ENCODE measurements at regions not wholly inside any gene's neighbourhood (a gene's known extent, or its start where the extent isn't known, plus 50 kb on each side); places are given as distances from the start of the nearest gene placed in this dataset.

DNA sequence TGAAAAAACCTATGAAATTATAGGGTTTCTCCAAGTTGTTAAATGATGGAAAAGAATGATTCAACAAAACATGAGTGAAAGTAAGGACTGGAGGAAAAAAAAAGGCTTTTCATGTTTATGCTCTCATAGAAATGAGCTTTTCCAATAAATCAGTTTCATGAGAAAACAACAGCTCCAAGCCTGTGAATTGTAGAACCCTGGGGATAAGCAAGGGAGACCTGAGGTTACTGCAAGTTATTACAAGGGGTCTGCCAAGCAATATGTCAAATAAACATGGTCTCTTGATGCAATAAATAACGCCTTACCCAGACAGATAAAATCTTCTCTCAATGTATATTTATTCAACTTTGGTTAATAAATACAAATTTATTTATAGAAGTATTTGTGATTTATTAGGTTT is 577.9 kb upstream of the GCFC2 start:
- H3K4me3 ChIP-seq (ENCODE audit: low read length) = no peak overlapping the region

GRCh38 chr2:76288146-76288545 is 577.4 kb upstream of the GCFC2 start:
- Histone ChIP-seq H2AFZ (ENCODE audit: low read depth, low read length) (no peak overlapping the region), H3K27me3 (ENCODE audit: insufficient read depth, low read length) (no peaks in the 10 kb centered on the region), H3K36me3 (ENCODE audit: insufficient read depth, low read length) (no peaks in the 10 kb centered on the region), H3K4me3 (ENCODE audit: low read length) (no peak overlapping the region), H3K4me1 (ENCODE audit: insufficient read depth, low read length) (no peaks in the 10 kb centered on the region), H3K9me3 (ENCODE audit: low read length) (no peaks in the 10 kb centered on the region)

More for the DNA sequence above, 577.9 kb upstream of the GCFC2 start:
- H3K27me3 ChIP-seq (ENCODE audit: insufficient read depth, low read length) = no peaks in the 10 kb centered on the region
- no peaks in the 10 kb centered on the region for H3K4me1 ChIP-seq (ENCODE audit: insufficient read depth, low read length)
- H3K36me3 ChIP-seq (ENCODE audit: insufficient read depth, low read length) = no peaks in the 10 kb centered on the region
- no peak overlapping the region for H2AFZ ChIP-seq (ENCODE audit: low read depth, low read length)
- H3K9me3 ChIP-seq (ENCODE audit: low read length) = no peaks in the 10 kb centered on the region

DNA sequence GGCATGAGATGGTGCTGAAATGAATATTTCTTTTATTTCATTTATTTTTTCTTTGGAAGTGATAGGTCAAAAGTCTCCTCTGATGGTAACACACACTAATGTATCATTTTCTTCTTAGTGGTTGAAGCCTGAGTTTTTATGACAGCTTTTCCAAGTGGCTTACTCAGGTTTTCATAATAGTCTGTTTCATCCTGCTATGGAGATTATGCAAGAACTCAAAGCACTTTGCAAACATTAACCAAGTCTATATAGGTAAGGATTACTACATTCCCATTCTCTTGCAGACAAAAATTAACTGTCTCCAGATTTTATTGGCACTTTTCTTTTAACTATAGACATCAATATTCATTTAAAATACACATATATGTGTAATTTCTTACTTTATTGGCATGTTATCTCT is 572.6 kb upstream of the GCFC2 start:
- Histone ChIP-seq H3K4me1 (ENCODE audit: insufficient read depth, low read length) (peaks cover 18% of the 10 kb centered on the region), H3K9me3 (ENCODE audit: low read length) (no peaks in the 10 kb centered on the region), H2AFZ (ENCODE audit: low read depth, low read length) (no peak overlapping the region), H3K27me3 (ENCODE audit: insufficient read depth, low read length) (no peaks in the 10 kb centered on the region), H3K36me3 (ENCODE audit: insufficient read depth, low read length) (no peaks in the 10 kb centered on the region), H3K4me3 (ENCODE audit: low read length) (no peak overlapping the region)

DNA sequence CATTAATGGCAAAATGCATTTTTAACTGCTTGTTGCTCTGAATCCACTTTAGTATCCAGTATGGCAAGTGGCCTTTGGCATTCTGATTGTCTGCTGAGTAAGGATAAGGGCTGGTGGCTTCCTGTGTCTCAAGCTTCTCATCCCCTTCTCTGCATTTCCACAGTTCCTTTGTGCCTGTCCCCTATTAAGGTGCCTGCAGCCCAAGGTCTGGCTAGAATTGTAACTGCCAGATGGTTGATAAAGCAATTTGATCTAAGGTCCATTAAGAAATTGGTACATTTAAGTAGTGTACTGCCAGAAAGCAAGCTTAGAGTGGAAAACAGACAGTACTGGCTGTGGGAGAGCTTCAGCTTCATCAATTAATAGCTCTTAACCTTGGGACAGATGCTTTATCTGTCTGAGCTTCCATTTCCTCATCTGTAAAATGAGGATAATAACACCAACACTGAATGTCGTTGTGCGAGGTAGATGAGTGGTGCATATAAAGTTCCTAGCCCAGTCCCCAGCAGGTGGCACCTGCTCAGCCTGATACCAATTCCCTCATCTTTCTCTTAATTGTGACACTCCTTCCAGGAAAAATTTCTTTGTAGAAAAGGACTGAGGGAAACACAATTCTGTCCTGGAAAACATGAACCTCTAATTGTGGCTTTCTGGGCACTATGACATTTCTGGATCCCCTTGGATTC is 570.6 kb upstream of the GCFC2 start:
- no peak overlapping the region for H2AFZ ChIP-seq (ENCODE audit: low read depth, low read length)
- H3K4me1 ChIP-seq (ENCODE audit: insufficient read depth, low read length) = peaks cover 28% of the 10 kb centered on the region
- H3K4me3 ChIP-seq (ENCODE audit: low read length) = no peak overlapping the region
- H3K27me3 ChIP-seq (ENCODE audit: insufficient read depth, low read length) = no peaks in the 10 kb centered on the region
- H3K9me3 ChIP-seq (ENCODE audit: low read length) = no peaks in the 10 kb centered on the region
- no peaks in the 10 kb centered on the region for H3K36me3 ChIP-seq (ENCODE audit: insufficient read depth, low read length)

DNA sequence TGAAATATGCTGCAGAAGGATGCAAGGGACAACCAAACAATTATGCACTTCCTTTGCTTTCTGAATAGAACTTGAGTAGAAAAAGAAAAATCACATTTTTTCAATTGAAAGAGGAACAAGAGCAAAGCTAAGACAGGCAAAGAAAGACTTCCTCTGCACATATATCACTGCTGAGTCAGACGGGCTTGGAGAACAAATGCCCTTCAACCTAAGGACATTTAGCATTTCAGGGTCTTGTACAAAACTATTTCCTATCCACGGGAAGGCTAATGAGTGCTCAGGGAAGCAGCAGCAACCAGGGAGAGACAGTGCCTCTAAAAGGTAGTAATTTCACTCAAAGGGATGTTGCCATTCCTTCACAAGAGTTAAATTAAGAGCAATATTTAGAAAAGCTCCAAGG is 570.0 kb upstream of the GCFC2 start:
- peaks cover 28% of the 10 kb centered on the region for H3K4me1 ChIP-seq (ENCODE audit: insufficient read depth, low read length)

DNA sequence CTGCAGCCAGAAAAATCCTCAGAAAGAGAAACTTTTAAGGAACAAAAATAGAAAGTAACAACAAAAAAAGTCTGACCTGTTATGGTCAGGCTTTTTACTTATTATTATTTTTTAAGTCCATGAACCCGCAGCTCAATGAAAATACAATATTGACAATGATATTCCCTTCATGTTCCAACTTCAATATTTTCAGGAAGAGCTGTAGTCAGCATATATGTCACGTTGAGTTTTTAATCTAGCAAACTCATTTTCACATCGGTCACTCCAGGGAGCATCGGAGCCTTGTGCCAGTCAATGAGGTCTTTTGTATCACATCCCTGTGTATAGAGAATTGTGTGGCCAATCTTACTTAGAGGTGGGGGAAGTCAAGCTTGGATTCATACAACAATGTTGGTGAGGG is 568.4 kb upstream of the GCFC2 start:
- H2AFZ ChIP-seq (ENCODE audit: low read depth, low read length) = no peak overlapping the region
- H3K4me3 ChIP-seq (ENCODE audit: low read length) = no peak overlapping the region
- no peaks in the 10 kb centered on the region for H3K27me3 ChIP-seq (ENCODE audit: insufficient read depth, low read length)
- no peaks in the 10 kb centered on the region for H3K9me3 ChIP-seq (ENCODE audit: low read length)
- no peaks in the 10 kb centered on the region for H3K36me3 ChIP-seq (ENCODE audit: insufficient read depth, low read length)
- peaks cover 28% of the 10 kb centered on the region for H3K4me1 ChIP-seq (ENCODE audit: insufficient read depth, low read length)

More for the DNA sequence above, 570.0 kb upstream of the GCFC2 start:
- no peaks in the 10 kb centered on the region for H3K9me3 ChIP-seq (ENCODE audit: low read length)
- no peak overlapping the region for H3K4me3 ChIP-seq (ENCODE audit: low read length)
- no peaks in the 10 kb centered on the region for H3K36me3 ChIP-seq (ENCODE audit: insufficient read depth, low read length)
- no peak overlapping the region for H2AFZ ChIP-seq (ENCODE audit: low read depth, low read length)
- no peaks in the 10 kb centered on the region for H3K27me3 ChIP-seq (ENCODE audit: insufficient read depth, low read length)

- Histone ChIP-seq H3K4me3 (ENCODE audit: low read length) (no peak overlapping the region), H2AFZ (ENCODE audit: low read depth, low read length) (no peak overlapping the region), H3K36me3 (ENCODE audit: insufficient read depth, low read length) (no peaks in the 10 kb centered on the region), H3K27me3 (ENCODE audit: insufficient read depth, low read length) (no peaks in the 10 kb centered on the region), H3K9me3 (ENCODE audit: low read length) (no peaks in the 10 kb centered on the region), H3K4me1 (ENCODE audit: insufficient read depth, low read length) (peaks cover 22% of the 10 kb centered on the region)
Measured at GRCh38 chr2:76275788-76276187, 565.1 kb upstream of the GCFC2 start.

DNA sequence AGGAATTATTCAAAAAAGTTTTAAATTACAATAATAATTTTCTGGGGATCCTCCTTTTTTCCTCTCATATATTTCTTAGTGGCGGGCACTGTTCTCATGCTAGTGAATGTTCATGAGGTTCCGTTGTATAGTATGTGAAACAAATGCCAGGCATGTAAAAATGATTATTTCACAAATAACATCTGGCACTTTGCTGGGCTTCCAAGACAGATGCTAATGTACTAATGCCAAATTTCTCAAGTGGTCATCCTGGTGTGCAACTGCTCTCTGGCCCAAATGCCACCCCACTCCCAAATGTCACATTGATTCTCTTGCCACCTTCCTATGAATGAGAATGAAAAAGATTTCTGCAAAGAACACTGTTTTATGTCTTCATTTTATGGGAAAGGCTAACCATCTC is 564.0 kb upstream of the GCFC2 start:
- H2AFZ ChIP-seq (ENCODE audit: low read depth, low read length) = no peak overlapping the region
- H3K4me1 ChIP-seq (ENCODE audit: insufficient read depth, low read length) = peaks cover 12% of the 10 kb centered on the region
- H3K4me3 ChIP-seq (ENCODE audit: low read length) = no peak overlapping the region
- no peaks in the 10 kb centered on the region for H3K27me3 ChIP-seq (ENCODE audit: insufficient read depth, low read length)
- no peaks in the 10 kb centered on the region for H3K9me3 ChIP-seq (ENCODE audit: low read length)
- H3K36me3 ChIP-seq (ENCODE audit: insufficient read depth, low read length) = no peaks in the 10 kb centered on the region

DNA sequence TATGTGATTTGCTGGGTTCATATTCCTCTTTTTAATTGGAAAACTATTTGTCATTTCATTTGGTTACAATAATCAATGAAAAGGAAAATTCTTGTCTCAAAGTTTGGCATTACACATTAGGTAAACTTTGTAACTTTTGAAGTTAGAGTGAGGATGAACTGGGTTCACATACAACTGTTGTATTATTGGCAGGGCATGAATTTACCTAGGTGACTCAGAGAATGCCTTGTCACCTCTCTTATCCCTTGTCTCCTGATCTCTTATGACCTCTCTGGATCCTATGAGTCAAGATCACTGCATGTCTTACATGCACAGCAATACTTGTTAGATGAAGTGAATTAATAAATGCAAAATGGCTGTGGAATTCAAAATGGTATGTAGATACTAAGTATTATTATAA is 563.4 kb upstream of the GCFC2 start:
- H3K4me3 ChIP-seq (ENCODE audit: low read length) = no peak overlapping the region
- peaks cover 16% of the 10 kb centered on the region for H3K4me1 ChIP-seq (ENCODE audit: insufficient read depth, low read length)
- H3K27me3 ChIP-seq (ENCODE audit: insufficient read depth, low read length) = no peaks in the 10 kb centered on the region
- H3K36me3 ChIP-seq (ENCODE audit: insufficient read depth, low read length) = no peaks in the 10 kb centered on the region
- H3K9me3 ChIP-seq (ENCODE audit: low read length) = no peaks in the 10 kb centered on the region
- no peak overlapping the region for H2AFZ ChIP-seq (ENCODE audit: low read depth, low read length)

GRCh38 chr2:76270096-76270710 is 559.5 kb upstream of the GCFC2 start:
- Histone ChIP-seq H3K27me3 (ENCODE audit: insufficient read depth, low read length) (no peaks in the 10 kb centered on the region), H3K4me3 (ENCODE audit: low read length) (no peak overlapping the region), H3K36me3 (ENCODE audit: insufficient read depth, low read length) (no peaks in the 10 kb centered on the region), H2AFZ (ENCODE audit: low read depth, low read length) (no peak overlapping the region), H3K4me1 (ENCODE audit: insufficient read depth, low read length) (peaks cover 14% of the 10 kb centered on the region), H3K9me3 (ENCODE audit: low read length) (no peaks in the 10 kb centered on the region)

DNA sequence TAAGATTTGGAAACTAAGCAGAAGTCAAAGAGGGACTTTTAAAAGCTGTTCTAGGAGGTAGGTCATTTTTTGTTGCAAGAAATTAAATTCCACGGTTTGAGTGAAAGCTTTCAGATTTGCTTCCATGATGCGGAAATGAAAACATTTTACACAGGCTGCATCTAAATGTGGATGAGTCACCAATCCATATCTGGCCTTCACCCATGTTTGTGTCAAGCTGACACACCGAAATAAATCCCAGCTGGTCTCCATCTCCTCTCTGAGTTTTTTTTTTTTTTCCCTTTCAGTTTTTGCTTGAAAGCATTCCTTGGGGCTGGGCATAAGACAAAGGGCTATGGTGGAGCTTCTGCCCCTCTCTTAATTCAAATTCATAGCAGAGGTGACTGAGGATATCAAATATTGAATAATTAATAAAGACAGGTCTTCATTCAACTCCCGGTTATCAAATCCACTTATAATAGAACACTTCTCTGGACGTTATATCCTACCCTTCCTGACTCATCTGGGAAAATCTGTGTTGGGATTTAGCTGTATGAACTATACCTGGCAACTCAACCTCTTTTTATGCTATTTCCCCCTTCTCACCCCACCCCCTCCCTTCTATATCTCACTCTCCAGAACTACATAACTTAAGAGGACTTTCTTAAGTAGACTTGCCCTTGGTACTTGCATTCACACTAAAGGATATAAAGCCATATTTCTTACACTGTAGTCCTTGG is 558.3 kb upstream of the GCFC2 start:
- no peaks in the 10 kb centered on the region for H3K9me3 ChIP-seq (ENCODE audit: low read length)
- no peaks in the 10 kb centered on the region for H3K27me3 ChIP-seq (ENCODE audit: insufficient read depth, low read length)
- H3K4me3 ChIP-seq (ENCODE audit: low read length) = no peak overlapping the region
- no peak overlapping the region for H2AFZ ChIP-seq (ENCODE audit: low read depth, low read length)
- H3K4me1 ChIP-seq (ENCODE audit: insufficient read depth, low read length) = peaks cover 14% of the 10 kb centered on the region
- no peaks in the 10 kb centered on the region for H3K36me3 ChIP-seq (ENCODE audit: insufficient read depth, low read length)

- Histone ChIP-seq H3K36me3 (ENCODE audit: insufficient read depth, low read length) (no peaks in the 10 kb centered on the region), H3K27me3 (ENCODE audit: insufficient read depth, low read length) (no peaks in the 10 kb centered on the region), H2AFZ (ENCODE audit: low read depth, low read length) (no peak overlapping the region), H3K4me1 (ENCODE audit: insufficient read depth, low read length) (peaks cover 14% of the 10 kb centered on the region), H3K9me3 (ENCODE audit: low read length) (no peaks in the 10 kb centered on the region), H3K4me3 (ENCODE audit: low read length) (no peak overlapping the region)
Measured at GRCh38 chr2:76268484-76268883, 557.8 kb upstream of the GCFC2 start.

- H3K4me1 ChIP-seq (ENCODE audit: insufficient read depth, low read length) = peaks cover 6% of the 10 kb centered on the region
- H2AFZ ChIP-seq (ENCODE audit: low read depth, low read length) = no peak overlapping the region
- no peaks in the 10 kb centered on the region for H3K27me3 ChIP-seq (ENCODE audit: insufficient read depth, low read length)
- no peak overlapping the region for H3K4me3 ChIP-seq (ENCODE audit: low read length)
- no peaks in the 10 kb centered on the region for H3K36me3 ChIP-seq (ENCODE audit: insufficient read depth, low read length)
- no peaks in the 10 kb centered on the region for H3K9me3 ChIP-seq (ENCODE audit: low read length)
Measured at GRCh38 chr2:76257802-76258201, 547.1 kb upstream of the GCFC2 start.
